Astrocyte of the cerebellum (primary cell): ENCODE measurements at regions not wholly inside any gene's neighbourhood (a gene's known extent, or its start where the extent isn't known, plus 50 kb on each side); places are given as distances from the start of the nearest gene placed in this dataset.
"Not testable (repeated sequence)": the region's sequence is repeated elsewhere in the genome, so short reads cannot be mapped to it uniquely, and the experiment has no call there.

Source experiments
- DNase-seq: peaks from one replicate; pipeline ENCODE4 v3.0.0-alpha.2; 2011; ENCODE audit warnings: low read depth
- H3K4me3 ChIP-seq: 2 replicates; pipeline ENCODE4 v1.5.1; 2011; ENCODE audit warnings: mild to moderate bottlenecking, low read depth, low read length, moderate library complexity
- in situ Hi-C: cut with HindIII; loops from 2 replicates; pipeline ENCODE4 v1.10.0; 2017; ENCODE audit warnings: low sequenced_read_pairs
- TF ChIP-seq, protein P1 (sequence below): IDR thresholded peaks from 2 replicates; pipeline ENCODE4 v1.5.1; 2012; ENCODE audit warnings: low read length, low read depth, moderate library complexity, mild to moderate bottlenecking; ENCODE audit errors: missing control alignments

DNA sequence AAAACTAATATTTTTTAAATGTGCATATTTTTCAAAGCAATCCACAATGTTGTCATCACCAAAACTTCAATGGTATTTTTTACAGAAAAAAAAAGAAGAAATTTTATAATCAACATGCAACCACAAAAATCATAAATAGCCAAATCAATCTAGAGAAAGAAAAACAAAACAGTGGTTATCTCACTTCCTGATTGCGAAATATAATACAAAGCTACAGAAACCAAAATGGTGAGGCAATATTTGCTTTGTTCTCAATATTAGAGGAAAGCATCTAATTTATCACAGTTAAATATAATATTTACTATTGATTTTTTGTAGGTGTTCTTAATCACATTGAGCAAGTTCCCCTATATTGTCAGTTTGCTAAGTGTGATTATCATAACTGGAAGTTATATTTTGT is 720.7 kb upstream of the ADGRB3 start:
- DNase-seq = no peak
- TF ChIP-seq, protein P1, sequence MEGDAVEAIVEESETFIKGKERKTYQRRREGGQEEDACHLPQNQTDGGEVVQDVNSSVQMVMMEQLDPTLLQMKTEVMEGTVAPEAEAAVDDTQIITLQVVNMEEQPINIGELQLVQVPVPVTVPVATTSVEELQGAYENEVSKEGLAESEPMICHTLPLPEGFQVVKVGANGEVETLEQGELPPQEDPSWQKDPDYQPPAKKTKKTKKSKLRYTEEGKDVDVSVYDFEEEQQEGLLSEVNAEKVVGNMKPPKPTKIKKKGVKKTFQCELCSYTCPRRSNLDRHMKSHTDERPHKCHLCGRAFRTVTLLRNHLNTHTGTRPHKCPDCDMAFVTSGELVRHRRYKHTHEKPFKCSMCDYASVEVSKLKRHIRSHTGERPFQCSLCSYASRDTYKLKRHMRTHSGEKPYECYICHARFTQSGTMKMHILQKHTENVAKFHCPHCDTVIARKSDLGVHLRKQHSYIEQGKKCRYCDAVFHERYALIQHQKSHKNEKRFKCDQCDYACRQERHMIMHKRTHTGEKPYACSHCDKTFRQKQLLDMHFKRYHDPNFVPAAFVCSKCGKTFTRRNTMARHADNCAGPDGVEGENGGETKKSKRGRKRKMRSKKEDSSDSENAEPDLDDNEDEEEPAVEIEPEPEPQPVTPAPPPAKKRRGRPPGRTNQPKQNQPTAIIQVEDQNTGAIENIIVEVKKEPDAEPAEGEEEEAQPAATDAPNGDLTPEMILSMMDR = no peak
- in situ Hi-C loops = no loop called here
- no peak overlapping the region for H3K4me3 ChIP-seq

- no peak for DNase-seq
- TF ChIP-seq, protein P1 = no peak
- in situ Hi-C loops = no loop called here
These were observed 725.7 kb upstream of the ADGRB3 start for GRCh38 chr6:67909354-67909753.

DNA sequence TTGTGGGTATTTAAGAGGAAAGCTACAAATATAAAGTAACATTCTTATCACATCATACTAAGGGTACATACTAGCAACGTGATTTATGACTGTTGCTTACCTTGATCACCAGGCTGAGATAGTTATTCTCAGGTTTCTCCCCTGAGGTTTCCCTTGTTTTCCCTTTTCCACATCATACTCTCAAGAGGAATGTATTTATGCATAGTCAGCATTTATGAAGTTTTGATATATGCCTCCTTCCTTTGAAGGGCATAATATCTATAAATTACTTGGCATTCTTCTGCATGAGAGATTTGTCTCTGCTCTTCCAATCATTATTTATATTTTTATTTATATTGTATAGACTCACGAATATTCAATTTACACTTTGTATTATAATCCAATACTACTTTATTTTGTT is 726.7 kb upstream of the ADGRB3 start:
- TF ChIP-seq, protein P1 = no peak
- no peak overlapping the region for H3K4me3 ChIP-seq
- in situ Hi-C loops = no loop called here
- DNase-seq = no peak

More at GRCh38 chr6:67909354-67909753, 725.7 kb upstream of the ADGRB3 start:
- H3K4me3 ChIP-seq = no peak overlapping the region

- DNase-seq, in situ Hi-C loops, H3K4me3 ChIP-seq: not testable (repeated sequence)
These were observed 730.3 kb upstream of the ADGRB3 start for GRCh38 chr6:67904735-67905134.

DNA sequence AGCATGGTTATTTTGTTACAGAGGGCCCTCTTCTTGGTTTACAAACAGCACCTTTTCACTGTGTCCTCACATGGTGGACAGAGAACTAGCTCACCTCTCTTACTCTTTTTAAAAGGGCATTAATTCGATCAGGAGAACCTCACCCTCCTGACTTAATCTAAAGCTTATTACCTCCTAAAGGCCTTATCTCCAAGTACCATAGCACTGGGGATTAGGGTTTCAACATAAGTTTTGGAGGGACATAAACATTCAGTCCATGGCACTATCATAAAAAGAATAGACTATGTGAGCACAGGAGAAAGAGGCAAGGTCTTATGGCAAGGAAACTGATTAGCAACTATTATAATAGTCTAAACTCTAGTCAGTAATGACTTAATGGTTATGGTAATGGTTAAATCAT is 736.2 kb upstream of the ADGRB3 start:
- no peak for DNase-seq
- TF ChIP-seq, protein P1 = no peak
- in situ Hi-C loops = no loop called here
- H3K4me3 ChIP-seq = no peak overlapping the region

GRCh38 chr6:67897998-67898607 is 737.0 kb upstream of the ADGRB3 start:
- H3K4me3 ChIP-seq = no peak overlapping the region
- TF ChIP-seq, protein P1 = no peak
- in situ Hi-C loops = no loop called here
- DNase-seq = no peak

DNA sequence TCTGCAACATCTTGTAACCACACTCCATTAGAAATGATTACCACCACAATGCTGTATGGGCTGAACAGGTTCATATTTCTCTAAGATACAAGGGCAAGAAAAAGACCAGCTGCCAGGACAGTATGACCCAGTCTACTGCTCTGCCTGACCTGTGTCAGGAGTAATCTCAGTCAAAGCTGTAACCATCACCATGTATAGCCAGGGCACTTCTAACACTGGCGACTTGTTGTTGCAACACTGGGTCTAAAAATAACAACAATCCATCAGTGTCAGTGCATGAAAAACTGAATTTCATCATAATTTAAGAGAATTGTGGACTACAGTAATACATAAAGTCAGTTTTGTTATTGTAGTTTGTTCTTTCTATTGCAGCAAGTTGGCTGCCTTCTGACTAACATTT is 738.6 kb upstream of the ADGRB3 start:
- in situ Hi-C loops = no loop called here
- no peak overlapping the region for H3K4me3 ChIP-seq
- no peak for DNase-seq
- TF ChIP-seq, protein P1 = no peak
